Left lung (tissue), 4 donors: ENCODE measurements at regions not wholly inside any gene's neighbourhood (a gene's known extent, or its start where the extent isn't known, plus 50 kb on each side); places are given as distances from the start of the nearest gene placed in this dataset.

ENCODE experiments used
- ATAC-seq: fragments of 200-7000 bp; cut with Tn5 transposase; one replicate; pipeline ENCODE4 v1.9.1; 2020; ENCODE audit warnings: moderate library complexity
- DNase-seq, 4 donors: peaks; one replicate each; pipeline ENCODE4 v3.0.0-alpha.2; 2013 to 2020
- H3K27ac ChIP-seq, 2 donors: fragments of 200-600 bp; sonication (generic) in 1 of 2; one replicate each; pipeline versions ENCODE4 v1.5.0 to v1.8.0; 2020 to 2021
- H3K27me3 ChIP-seq, 2 donors: fragments of 200-600 bp; sonication (generic) in 1 of 2; one replicate each; pipeline versions ENCODE4 v1.5.0 to v1.8.0; 2020 to 2021
- H3K36me3 ChIP-seq, 2 donors: fragments of 200-600 bp; sonication (generic) in 1 of 2; one replicate each; pipeline versions ENCODE4 v1.5.0 to v1.8.0; 2020 to 2021
- H3K4me1 ChIP-seq, 2 donors: fragments of 200-600 bp; one replicate each; pipeline ENCODE4 v1.8.0; 2021
- H3K4me3 ChIP-seq, 2 donors: fragments of 200-600 bp; sonication (generic) in 1 of 2; one replicate each; pipeline versions ENCODE4 v1.5.0 to v1.8.0; 2020 to 2021; ENCODE audit warnings: mild to moderate bottlenecking in 1 of 2
- H3K9me3 ChIP-seq, 2 donors: fragments of 200-600 bp; sonication (generic) in 1 of 2; one replicate each; pipeline versions ENCODE4 v1.5.0 to v1.8.0; 2020 to 2021
- intact Hi-C, 2 donors: fragments of 100-400 bp; cut with DNase I; formaldehyde crosslinking; loops; one replicate each; pipeline versions ENCODE4 v1.11.2 to v1.14.2; 2022
- TF ChIP-seq, protein P1 (sequence below), 2 donors: fragments of 200-600 bp; sonication (generic) in 1 of 2; IDR thresholded peaks; one replicate each; pipeline versions ENCODE4 v1.5.0 to v1.8.0; 2021; ENCODE audit warnings: antibody characterized with exemption in 2 of 2
- donor health status: DM: no; HTN: yes; CAD: no.
- donor health status: DM: no; HTN: no; CAD: no.

DNA sequence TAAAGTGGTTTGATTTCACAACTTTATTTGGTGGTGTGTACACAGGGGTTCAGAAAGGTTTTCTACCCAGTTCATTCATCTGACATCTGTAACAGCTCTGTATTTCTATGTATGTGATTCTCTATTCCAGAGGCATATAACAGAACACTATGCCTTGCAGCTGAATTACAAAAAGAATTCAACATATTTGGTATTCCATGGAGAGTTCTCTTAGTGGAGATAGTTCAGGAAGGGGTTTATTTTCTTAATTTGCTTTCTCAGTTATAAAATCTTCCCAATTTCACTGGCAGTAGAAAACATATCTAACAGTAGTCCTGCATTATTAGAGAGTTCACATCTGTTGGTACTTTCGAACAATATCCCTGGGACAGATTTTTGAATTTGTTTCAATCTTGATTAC, 207.9 kb upstream of the LYPLAL1 start:
- H3K4me1 ChIP-seq, result no peaks in the 10 kb centered on the region
- no peaks in the 10 kb centered on the region for H3K36me3 ChIP-seq
- H3K4me3 ChIP-seq, result no peak overlapping the region
- no peaks in the 10 kb centered on the region for H3K27me3 ChIP-seq
- peaks cover 0 to 15% of the 10 kb centered on the region in 2 donors for H3K9me3 ChIP-seq
- no peak for DNase-seq
- H3K27ac ChIP-seq, result no peak overlapping the region
- TF ChIP-seq, protein P1, sequence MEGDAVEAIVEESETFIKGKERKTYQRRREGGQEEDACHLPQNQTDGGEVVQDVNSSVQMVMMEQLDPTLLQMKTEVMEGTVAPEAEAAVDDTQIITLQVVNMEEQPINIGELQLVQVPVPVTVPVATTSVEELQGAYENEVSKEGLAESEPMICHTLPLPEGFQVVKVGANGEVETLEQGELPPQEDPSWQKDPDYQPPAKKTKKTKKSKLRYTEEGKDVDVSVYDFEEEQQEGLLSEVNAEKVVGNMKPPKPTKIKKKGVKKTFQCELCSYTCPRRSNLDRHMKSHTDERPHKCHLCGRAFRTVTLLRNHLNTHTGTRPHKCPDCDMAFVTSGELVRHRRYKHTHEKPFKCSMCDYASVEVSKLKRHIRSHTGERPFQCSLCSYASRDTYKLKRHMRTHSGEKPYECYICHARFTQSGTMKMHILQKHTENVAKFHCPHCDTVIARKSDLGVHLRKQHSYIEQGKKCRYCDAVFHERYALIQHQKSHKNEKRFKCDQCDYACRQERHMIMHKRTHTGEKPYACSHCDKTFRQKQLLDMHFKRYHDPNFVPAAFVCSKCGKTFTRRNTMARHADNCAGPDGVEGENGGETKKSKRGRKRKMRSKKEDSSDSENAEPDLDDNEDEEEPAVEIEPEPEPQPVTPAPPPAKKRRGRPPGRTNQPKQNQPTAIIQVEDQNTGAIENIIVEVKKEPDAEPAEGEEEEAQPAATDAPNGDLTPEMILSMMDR (IDR thresholded peaks at IDR 0.05), result no peak
- intact Hi-C loops, result no loop called here
- no peak for ATAC-seq

DNA sequence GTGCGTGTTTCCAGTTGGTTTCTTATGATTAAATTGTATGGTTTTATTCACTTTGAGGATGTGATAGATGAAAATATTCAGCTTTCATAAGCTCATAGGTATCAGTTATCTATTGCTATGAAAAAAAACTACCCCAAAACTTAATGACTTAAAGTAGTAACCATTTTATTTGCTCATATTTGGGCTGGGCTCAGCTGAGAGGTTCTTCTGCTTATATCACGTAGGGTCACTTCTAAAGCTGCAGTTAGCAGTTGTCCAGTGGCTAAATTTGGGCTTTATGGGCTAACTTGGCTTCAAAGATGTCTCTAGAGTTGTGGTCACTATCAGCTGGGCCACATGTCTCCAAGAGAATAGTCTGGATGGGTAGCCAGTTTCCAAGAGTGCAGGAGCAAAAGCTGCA, 206.4 kb upstream of the LYPLAL1 start:
- H3K36me3 ChIP-seq, result no peaks in the 10 kb centered on the region
- H3K4me1 ChIP-seq, result no peaks in the 10 kb centered on the region
- DNase-seq, result no peak
- peaks cover 0 to 15% of the 10 kb centered on the region in 2 donors for H3K9me3 ChIP-seq
- H3K27ac ChIP-seq, result no peak overlapping the region
- intact Hi-C loops, result no loop called here
- H3K4me3 ChIP-seq, result no peak overlapping the region
- no peaks in the 10 kb centered on the region for H3K27me3 ChIP-seq
- ATAC-seq, result no peak
- TF ChIP-seq, protein P1 (IDR thresholded peaks at IDR 0.05), result no peak

- TF ChIP-seq, protein P1 (IDR thresholded peaks at IDR 0.05), result no peak
- Histone ChIP-seq H3K36me3 (no peaks in the 10 kb centered on the region), H3K4me1 (no peaks in the 10 kb centered on the region), H3K9me3 (peaks cover 0 to 15% of the 10 kb centered on the region in 2 donors), H3K27me3 (no peaks in the 10 kb centered on the region), H3K27ac (no peak overlapping the region), H3K4me3 (no peak overlapping the region)
- ATAC-seq (no peak), DNase-seq (no peak)
- intact Hi-C loops, result no loop called here
These were observed 205.8 kb upstream of the LYPLAL1 start for GRCh38 chr1:218967836-218968235.

- Histone ChIP-seq H3K4me3 (no peak overlapping the region), H3K4me1 (no peaks in the 10 kb centered on the region), H3K27ac (no peak overlapping the region), H3K27me3 (no peaks in the 10 kb centered on the region), H3K9me3 (peaks cover 0 to 15% of the 10 kb centered on the region in 2 donors), H3K36me3 (no peaks in the 10 kb centered on the region)
- TF ChIP-seq, protein P1 (IDR thresholded peaks at IDR 0.05), result no peak
- ATAC-seq, result no peak
- DNase-seq, result no peak
- intact Hi-C loops, result no loop called here
These were observed 204.7 kb upstream of the LYPLAL1 start for GRCh38 chr1:218969006-218969405.

- no peaks in the 10 kb centered on the region for H3K36me3 ChIP-seq
- H3K27ac ChIP-seq, result no peak overlapping the region
- H3K9me3 ChIP-seq, result peaks cover 0 to 15% of the 10 kb centered on the region in 2 donors
- H3K27me3 ChIP-seq, result no peaks in the 10 kb centered on the region
- no peaks in the 10 kb centered on the region for H3K4me1 ChIP-seq
- no peak overlapping the region for H3K4me3 ChIP-seq
- no peak for ATAC-seq
- TF ChIP-seq, protein P1 (IDR thresholded peaks at IDR 0.05), result no peak
- DNase-seq, result no peak
- intact Hi-C loops, result no loop called here
These were observed 203.2 kb upstream of the LYPLAL1 start for GRCh38 chr1:218970397-218970990.
